GM18870 (cell line): ENCODE measurements at regions not wholly inside any gene's neighbourhood (a gene's known extent, or its start where the extent isn't known, plus 50 kb on each side); places are given as distances from the start of the nearest gene placed in this dataset.

Experiments used
- ATAC-seq: cut with Tn5 transposase; IDR thresholded peaks from one replicate; pipeline ENCODE4 v1.9.1; 2021; ENCODE audit warnings: moderate library complexity; ENCODE audit not compliant: unreplicated experiment

DNA sequence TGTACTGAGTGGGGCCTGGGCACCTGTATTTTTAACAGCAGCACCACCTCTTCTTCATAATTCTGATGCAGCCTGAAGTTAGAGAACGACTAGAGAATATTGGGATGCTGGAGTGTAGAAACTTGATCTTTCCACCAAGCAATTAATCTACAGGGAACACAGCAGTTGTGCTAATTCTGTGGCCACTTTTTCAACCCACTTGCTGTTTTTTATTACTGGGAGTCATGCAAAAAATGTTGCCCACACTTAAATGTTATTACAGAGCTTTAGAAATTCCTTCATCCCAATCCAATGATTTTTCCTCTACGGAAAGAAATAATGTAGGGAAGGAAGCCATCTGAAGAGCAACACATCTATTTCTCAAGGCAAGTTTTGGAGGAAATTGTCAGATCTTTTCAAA lies 190.9 kb upstream of the TUT7 start:
- ATAC-seq, result no peak

DNA sequence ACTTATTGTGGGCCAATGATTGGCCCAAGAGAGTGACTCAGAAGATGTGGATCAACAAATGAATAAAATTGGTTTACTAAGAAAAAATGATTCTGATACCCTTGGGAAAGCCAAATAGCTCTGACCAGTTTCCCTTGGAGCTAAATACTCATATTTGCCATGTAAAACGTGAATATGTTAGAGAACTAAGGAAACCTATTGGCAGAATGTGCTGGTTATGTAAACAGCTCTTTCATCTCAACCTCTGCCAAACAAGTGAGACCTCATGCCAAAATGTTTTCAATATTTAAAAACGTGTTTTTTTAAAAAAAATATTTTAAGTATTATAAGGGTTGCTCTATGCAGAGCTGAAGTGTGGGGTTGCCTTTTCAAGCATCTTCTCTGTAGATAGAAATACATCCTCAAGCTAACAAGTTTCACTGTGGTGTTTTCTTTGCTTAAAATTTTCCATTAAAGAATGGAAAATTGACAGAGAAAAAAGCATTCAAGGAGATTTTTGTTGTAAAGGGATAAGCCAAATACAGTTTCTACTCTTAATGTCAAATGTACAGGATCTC lies 186.9 kb upstream of the TUT7 start:
- ATAC-seq, result no peak

DNA sequence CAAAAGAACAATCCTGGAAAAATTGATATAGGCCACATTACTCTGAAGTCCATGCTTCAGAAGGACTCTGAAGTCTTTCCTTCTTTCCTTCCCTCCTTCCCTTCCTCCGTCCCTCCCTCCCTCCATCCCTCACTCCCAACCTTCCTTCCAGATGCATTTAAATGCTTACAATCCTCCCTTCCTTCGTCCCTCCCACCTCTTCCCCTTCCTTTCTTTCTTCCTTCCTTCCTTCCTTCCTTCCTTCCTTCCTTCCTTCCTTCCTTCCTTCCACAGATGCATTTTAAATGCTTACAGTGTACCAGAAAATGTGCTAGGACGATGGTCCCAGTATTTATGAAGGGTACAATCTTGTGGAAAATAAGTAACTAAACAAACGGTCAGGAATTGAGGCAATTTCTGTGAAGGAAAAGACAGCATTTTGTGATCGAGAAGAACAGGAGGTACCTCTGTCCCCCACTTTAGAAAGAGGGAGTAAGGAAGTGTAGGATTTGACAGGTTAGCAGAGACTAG lies 181.3 kb upstream of the TUT7 start:
- no peak for ATAC-seq

DNA sequence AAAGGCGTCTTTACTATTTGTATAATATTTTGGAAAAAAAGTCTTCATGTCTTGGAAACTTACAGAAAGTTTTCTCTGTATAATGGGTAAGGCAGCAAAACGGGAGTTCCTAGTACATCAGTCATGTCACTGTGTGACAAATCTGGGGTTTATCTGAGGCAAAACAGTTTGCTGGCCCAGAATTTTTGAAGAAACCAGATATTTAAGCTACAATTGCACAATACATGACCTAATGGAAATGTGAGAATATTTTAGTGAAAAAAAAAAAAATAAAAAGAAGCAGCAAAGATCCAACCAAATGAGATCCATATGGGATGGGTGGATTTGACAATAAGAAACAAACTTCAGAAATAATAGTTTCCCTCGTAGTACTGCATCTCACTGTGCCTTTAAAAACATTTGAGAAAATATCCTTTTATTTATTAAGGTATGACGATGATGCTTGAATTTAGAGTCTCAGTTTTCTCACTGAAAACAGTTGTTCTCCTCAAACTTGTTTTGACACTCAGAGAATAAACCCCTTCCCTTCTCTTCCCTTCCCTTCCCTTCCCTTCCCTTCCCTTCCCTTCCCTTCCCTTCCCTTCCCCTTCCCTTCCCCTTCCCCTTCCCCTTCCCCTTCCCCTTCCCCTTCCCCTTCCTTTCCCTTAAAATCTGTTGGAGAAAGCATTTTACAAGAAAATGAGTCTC lies 180.5 kb upstream of the TUT7 start:
- ATAC-seq, result no peak

DNA sequence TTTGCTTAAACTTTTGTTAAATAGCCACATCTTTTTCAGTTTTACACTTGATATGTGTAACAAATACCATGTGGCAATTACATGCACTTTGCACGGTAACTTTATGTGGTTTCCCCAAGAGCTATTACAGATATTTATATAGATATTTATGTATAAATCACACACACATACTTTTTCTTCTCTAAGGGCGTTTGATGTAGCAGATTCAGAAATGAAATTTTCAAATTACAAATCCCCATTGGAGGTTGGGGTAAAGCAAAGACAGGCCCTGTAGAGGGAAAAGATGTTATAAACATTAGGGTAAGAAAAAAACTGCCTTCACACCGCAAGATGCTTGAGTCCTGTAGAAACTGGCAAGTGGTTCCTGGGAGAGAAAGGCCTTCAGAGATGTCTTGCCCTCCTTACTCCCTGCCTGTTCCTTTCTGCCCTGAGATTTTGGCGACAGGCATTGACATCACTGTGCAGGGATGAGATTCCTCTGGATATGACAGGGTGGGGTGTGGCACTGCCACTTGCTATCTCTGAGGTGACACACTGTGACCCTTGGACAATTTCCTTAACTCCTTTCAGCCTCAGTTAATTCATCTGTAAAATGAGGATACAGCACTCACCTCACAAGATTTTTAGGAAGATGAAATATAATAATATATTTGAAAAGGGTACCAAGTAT lies 177.9 kb upstream of the TUT7 start:
- ATAC-seq, result no peak

DNA sequence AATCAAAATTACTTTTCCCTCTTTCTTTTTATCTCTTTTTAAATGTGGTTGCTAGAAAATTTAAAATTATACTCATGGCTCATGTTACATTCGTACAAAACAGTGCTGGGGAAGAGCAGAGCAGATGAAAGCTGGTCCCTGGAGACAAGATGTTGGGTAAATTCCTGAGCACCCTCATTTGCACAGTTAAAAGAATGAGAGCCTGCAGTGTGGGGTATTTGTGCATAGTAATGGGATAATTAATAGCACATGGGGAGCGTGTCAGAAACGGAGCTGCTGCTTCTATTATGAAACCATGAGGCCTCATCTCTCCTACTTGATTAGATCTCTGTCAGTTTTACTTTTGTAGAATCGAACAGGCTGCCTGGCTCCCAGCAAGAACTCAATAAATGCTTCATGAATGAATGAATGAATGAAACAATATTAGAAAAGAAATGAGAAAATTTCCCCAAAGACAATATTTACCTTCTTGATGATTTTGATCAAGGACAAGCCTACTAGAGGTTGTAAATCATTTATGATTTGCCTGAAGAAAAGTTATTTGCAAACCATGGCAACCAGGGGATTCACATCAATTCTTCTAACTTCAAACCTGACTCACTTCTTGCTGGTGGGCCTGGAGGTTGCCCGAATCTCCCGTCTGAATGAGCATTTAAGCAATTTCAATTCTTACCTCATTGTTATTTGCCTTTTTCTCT lies 177.2 kb upstream of the TUT7 start:
- ATAC-seq, result no peak

DNA sequence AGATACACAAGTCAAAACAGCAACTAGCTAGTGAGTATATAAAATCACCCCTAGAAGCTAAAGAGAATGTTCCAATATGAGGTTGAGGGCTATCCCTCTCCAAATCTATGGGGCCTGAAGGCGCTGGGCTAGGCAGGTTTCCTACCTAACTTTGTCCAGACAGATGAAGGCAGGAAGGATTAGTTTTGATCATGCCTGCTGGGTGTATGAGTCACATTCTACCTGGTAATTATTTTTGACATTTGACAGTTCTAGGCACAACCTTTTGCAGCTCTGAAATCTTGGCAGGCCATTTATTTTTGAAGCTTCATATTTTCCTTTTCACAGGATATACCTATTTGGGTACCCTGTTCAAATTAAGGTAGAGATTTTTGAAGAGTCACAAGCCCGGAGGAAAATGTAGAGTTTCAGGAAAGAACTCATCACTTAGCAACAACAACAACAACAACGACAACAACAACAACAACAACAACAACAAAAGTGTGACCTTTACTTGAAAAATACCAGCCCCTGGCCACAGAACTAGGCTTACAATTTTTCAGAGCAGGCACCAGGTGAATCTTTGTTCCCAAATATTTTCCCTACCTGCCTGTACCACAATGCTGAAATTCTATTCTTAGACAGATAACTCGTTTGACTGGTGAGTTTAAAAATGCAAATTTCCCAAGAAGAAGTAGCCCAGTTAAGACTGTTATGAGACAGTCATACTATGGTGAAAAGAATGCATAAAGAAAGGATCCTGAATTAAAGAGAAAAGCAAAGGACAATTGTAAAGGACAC lies 175.5 kb upstream of the TUT7 start:
- ATAC-seq, result no peak

DNA sequence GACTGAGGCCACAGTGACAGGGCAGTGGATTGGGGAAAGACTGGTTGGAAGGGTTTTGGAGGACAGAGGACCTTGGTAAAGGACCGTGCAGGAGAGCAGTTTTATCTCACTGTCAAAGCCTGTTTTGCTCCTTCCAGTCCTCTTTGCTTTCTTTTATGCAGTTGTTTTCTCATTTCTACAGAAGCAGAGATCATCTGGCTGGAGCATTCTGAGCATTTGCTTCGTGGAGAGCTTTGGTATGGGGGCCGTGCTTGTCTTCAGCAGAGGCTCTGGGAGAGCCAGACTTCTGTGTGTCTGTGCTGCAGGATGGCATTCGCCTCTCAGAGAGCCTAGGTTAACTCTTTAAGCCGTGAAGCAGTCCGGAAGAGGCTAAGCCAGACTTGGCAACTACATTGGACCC lies 171.8 kb upstream of the TUT7 start:
- ATAC-seq, result no peak

DNA sequence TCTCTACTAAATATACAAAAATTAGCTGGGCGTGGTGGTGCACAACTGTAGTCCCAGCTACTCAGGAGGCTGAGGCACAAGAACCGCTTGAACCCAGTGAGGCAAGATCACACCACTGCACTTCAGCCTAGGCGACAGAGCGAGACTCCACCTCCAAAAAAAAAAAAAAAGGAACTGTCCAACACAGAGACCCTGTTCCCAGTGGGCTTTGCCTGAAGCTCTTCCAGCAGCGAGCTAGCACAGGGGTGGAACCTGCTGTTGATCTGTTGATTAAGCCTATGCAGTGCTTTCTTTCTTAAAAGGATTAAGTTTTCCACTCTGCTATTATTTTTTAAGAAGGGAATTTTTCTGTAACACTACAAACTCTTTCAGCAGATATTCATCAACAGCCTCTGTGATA lies 171.0 kb upstream of the TUT7 start:
- no peak for ATAC-seq

DNA sequence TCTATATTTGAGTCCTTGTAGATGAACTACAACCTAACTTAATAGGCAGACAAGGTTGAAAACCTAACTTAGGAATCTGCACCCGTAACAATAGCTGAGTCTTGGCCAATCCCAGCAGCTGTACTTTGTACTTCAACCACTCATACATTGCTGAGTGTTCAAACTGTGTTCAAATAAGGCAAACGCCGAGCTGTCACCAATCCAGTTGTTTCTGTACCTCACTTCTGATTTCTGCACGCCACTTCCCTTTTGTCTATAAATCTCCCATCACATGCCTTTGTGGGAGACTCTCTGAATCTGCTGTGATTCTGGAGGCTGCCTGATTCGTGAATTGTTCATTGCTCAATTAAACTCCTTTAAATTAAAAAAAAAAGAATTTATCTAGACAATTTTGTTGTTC lies 167.8 kb upstream of the TUT7 start:
- ATAC-seq, result no peak

DNA sequence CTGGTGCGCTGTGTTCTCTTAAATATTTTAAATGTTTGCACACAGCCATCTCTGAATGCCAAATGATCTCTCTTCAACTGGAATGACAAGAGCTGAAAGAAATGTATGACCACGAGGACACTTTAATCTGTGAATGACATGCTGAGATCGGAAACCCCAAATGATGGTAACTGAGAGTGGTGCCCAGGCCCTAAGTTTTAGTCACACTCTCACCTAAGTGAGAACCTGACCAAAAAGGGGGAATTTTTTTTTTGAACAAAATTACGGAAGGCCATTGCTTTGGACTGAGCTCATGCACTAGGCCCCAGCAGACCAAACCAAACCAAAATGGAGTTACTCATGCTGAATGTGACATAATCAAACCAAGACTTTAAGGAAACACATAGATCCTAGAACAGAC lies 167.1 kb upstream of the TUT7 start:
- ATAC-seq, result no peak

DNA sequence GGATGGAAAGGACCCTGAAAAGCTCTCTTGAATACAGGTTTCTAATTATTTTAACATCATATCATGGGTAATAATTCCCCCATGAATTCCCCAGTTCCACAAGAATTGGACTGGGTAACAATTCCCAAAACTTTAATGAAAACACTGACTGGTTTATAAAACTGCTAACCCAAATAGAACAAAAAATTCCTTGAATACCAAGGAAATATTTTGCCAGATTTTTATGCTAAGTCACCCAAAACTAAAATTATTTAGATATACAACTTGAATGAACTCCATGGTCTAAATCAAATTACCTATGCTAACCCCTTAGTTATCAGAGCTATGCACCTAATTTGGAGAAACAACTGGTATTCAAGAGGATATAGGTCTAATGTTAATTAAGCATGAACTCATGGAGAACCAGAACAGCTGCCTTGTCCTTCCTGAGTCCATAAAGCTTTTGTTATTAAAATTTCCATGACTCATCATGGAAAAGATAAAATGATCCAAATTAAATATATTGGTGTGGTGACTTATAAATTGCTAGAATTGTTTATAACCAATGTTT lies 164.9 kb upstream of the TUT7 start:
- ATAC-seq, result no peak

DNA sequence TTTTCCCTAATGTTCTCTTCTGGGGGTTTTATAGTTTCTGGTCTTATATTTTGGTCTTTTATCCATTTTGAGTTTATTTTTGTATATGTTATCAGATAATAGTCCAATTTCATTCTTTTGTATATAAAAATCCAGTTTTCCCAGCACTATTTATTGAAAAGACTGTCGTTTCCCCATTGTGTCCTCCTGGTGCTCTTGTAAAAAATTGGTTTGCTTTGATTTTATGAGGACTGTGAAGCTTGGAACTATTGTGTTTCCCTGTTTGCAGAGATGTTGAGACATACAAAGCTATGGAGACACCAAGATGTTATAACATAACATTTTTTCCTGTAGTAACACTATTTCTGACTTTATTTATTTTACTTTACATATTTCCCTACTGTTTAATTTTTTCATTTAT lies 163.3 kb upstream of the TUT7 start:
- ATAC-seq, result no peak

DNA sequence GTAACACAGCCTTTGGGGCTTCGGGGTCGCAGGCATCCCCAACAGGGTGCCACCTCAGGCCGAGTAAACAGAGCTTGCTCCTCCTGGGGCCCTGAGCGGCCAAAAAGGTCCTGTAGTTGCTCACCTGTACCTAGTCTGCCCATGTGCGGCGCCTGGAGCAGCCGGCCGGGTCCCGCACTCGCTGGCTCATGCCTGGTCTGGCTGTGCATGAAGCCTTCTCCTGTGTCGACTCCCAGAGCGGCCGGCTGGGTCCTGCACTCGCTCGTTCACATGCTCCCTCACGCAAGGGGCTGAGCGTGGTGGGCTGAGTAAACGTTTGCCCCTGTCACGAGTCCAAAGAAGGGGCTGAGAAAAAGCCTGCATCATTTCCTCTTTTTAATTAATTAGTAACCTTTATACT lies 162.4 kb upstream of the TUT7 start:
- no peak for ATAC-seq

DNA sequence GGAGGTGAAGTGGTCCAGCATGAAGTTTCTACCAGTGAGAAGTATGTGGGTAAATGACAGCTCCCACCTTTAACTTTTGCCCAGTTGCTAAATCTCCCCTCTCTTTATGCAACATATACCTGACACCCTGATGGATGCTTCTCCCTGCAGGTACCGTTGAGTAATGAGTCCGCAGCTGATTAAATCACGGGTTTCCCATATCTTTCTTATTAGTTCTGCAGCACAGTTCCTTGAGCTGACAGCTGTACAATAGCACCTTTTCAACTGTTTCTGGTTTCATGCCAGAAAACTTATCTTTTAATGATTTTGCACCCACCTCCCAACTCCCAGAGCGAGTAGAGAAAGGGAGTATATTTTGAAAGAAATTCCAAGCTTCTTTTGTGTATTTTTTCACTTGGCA lies 161.0 kb upstream of the TUT7 start:
- no peak for ATAC-seq

DNA sequence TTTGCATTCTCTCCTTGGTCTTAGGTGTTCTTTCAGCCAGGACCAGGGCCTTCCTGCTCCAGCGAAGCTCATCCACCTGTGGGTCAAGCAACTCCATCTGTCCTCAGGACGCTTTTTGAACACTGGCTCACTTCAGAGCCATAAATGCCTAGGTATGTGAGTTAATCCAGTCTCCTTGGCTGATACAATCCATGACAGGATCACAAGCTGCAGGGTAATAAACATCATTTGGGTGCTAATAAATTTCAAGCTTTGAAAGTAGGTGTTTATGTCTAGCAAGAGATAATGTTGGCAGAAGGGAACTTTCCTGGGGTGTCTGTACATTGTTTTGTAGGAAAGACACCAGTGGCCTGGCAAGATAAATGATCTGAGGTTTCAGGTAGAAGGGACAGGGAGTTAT lies 159.2 kb upstream of the TUT7 start:
- no peak for ATAC-seq

DNA sequence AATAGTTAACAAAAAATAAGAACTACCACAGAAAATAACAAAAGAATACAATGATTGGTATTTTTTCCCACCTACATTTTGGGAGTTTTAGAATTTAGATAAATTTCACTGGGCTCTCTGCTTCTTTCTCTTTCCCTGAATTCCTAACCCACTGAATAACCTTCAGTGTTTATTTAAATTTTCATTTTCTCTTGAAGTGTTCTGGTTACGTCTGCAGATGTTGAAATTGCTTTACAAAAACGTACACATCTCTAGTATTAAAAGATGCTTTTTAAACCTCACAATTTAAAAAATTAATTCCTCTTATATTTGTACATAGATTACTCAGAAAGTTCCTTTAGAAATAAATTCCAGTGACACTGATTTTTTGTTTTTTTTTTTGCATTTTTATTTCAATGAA lies 158.7 kb upstream of the TUT7 start:
- ATAC-seq, result no peak

DNA sequence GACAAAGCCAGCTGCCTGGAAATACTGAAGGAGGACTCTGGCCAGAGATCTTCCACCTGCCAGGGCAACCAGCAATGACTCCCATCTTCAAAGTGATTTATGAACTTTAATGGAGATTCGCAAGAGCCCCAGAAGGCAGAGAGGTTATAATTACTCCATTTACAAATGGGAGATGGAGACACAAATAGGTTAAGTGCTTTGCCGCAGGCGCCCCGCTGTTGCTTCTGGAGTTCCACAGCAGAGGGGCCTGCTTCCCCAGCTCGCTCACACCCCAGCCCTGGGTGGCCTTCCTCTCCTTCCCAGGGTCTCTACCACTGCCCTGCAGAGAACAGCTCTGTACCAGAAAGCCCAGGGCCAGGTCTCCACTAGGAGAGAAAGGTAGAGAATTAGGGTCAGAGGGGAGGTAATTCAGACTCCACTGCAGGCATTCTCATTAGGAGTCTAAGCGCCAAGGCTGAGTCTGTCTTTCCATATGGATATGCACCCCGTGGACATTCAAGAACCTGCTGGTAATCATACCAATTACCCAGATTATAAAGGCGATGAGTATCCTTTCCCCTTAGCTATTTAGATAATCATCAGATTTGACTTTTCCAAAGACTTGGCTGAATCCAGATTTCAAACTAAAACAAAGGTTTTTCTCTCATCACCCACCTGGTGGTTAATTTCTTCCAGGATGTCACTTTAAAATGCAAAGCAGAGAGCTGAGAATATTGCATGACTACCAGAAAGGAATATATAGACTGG lies 157.6 kb upstream of the TUT7 start:
- ATAC-seq, result no peak

DNA sequence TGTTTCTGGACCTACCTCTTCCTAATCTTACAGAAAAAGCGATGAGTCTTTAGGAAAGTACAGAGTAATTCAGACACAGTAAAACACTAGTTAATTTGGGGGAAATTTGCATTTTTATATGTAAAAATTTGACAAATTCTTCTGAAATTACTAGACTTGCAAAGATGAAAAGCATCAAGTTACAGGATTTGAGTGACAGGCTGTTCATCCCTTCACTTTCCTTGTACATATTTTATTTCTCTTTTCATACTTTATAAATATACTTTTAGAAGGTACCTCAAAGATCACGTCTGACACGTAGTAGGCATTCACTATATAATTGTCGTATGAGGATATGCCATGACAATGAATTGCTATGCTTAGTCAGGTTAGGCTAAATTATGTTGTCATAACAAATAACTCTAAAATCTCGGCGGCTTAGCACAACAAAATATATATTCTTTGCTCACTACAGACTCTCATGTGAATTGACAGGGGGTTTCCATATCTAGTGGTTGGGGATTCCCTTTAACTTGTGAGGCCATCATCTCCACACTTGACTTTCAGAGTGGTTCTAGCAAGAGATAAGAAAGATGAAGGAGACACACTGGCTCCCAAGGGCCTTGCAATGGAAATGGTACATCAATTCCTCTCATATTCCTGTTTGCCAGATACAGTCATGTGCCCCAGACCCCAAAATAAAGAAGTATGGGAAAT lies 154.1 kb upstream of the TUT7 start:
- peak; percentile 68 for ATAC-seq
